Upper lobe of left lung (tissue), 4 donors: ENCODE measurements at regions not wholly inside any gene's neighbourhood (a gene's known extent, or its start where the extent isn't known, plus 50 kb on each side); places are given as distances from the start of the nearest gene placed in this dataset.

Experiments used
- CTCF ChIP-seq, 6 experiments: fragments of 450-650 bp in 4 of 6; fragments of 200-600 bp in 2 of 6; sonication (generic) in 2 of 6; IDR thresholded peaks; one replicate each; pipeline ENCODE4 v1.5.1; 2016 to 2019; ENCODE audit warnings: antibody characterized with exemption in 6 of 6
- EP300 ChIP-seq, 4 donors: sonication (generic); formaldehyde crosslinking; IDR thresholded peaks; one replicate each; pipeline ENCODE4 v1.5.1; 2017; ENCODE audit warnings: antibody characterized with exemption in 4 of 4, control low read depth in 2 of 4
- POLR2A ChIP-seq, 4 donors: fragments of 450-650 bp; IDR thresholded peaks; one replicate each; pipeline ENCODE4 v1.5.1; 2016 to 2017; ENCODE audit warnings: antibody characterized with exemption in 4 of 4, mild to moderate bottlenecking in 2 of 4

GRCh38 chr2:208945719-208946256, 478.1 kb upstream of the MAP2 start:
- no peak for TF ChIP-seq CTCF (IDR thresholded peaks at IDR 0.05)
- no peak for TF ChIP-seq EP300 (IDR thresholded peaks at IDR 0.05)
- no peak for TF ChIP-seq POLR2A (IDR thresholded peaks at IDR 0.05)
